HL-60 (cell line): ENCODE measurements at regions not wholly inside any gene's neighbourhood (a gene's known extent, or its start where the extent isn't known, plus 50 kb on each side); places are given as distances from the start of the nearest gene placed in this dataset.

Source experiments
- POLR2AphosphoS5 ChIP-seq: IDR thresholded peaks from 2 replicates; pipeline ENCODE4 v1.6.1; 2012; ENCODE audit warnings: low read depth
- SPI1 ChIP-seq: IDR thresholded peaks from 2 replicates; pipeline ENCODE4 v1.6.1; 2012; ENCODE audit warnings: low read depth, mild to moderate bottlenecking, borderline replicate concordance
- TF ChIP-seq, protein P1 (sequence below): IDR thresholded peaks from one replicate; pipeline ENCODE4 v1.5.1; 2011; ENCODE audit warnings: low read length, control low read depth, inconsistent platforms; ENCODE audit not compliant: insufficient read depth

DNA sequence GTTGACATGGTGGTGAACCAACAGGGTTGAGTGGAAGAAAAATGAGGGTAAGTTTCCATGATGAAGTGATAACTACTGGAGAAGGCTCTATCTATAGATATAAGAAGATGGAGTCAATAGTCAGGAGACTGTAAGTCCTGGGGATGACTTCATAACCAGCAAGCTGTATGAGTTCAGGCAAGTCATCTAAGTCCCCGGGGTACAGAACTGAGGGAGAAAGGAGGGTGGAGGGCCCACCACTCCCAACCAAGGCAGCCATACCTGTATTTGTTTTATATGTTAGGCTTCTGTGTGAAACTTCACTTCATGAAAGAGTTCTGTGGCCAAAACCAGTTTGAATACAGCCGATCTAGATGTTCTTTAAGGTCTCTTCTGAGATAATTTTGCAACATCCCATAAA, 53.3 kb upstream of the IFNE start:
- TF ChIP-seq POLR2AphosphoS5 (no peak), SPI1 (no peak)
- TF ChIP-seq, protein P1, sequence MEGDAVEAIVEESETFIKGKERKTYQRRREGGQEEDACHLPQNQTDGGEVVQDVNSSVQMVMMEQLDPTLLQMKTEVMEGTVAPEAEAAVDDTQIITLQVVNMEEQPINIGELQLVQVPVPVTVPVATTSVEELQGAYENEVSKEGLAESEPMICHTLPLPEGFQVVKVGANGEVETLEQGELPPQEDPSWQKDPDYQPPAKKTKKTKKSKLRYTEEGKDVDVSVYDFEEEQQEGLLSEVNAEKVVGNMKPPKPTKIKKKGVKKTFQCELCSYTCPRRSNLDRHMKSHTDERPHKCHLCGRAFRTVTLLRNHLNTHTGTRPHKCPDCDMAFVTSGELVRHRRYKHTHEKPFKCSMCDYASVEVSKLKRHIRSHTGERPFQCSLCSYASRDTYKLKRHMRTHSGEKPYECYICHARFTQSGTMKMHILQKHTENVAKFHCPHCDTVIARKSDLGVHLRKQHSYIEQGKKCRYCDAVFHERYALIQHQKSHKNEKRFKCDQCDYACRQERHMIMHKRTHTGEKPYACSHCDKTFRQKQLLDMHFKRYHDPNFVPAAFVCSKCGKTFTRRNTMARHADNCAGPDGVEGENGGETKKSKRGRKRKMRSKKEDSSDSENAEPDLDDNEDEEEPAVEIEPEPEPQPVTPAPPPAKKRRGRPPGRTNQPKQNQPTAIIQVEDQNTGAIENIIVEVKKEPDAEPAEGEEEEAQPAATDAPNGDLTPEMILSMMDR, result no peak
